ENCODE measurements at regions not wholly inside any gene's neighbourhood (a gene's known extent, or its start where the extent isn't known, plus 50 kb on each side); places are given as distances from the start of the nearest gene placed in this dataset.

DNA sequence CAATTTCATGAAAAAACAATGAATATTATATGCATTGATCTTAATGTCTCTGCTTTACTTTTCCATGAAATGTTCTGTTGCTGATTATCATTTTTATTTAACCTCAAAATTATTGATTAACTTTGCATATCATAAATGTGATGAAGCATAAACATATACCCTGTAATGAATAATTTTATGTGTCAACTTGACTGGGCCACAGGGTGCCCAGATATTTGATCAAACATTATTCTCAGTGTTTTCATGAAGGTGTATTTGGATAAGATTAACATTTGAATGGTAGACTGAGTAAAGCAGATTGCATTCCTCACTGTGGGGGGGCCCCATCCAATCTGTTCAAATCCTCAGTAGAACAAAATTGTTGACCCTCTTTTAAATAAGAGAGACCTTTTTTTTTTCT, 265.2 kb downstream of the CENPW start:
- no peak overlapping the region for H3K4me3 ChIP-seq
- H3K27ac ChIP-seq = no peak overlapping the region
- H3K36me3 ChIP-seq = no peaks in the 10 kb centered on the region
- TF ChIP-seq CTCF (IDR thresholded peaks at IDR 0.05) = no peak
- TF ChIP-seq EP300 (IDR thresholded peaks at IDR 0.05) = no peak
- TF ChIP-seq POLR2A (IDR thresholded peaks at IDR 0.05) = no peak
- H3K4me1 ChIP-seq (ENCODE audit: insufficient read depth) = no peaks in the 10 kb centered on the region
- intact Hi-C loops (cut with DNase I) = no loop called here
- no peaks in the 10 kb centered on the region for H3K27me3 ChIP-seq
- DNase-seq = no peak
- H3K9me3 ChIP-seq = no peaks in the 10 kb centered on the region

DNA sequence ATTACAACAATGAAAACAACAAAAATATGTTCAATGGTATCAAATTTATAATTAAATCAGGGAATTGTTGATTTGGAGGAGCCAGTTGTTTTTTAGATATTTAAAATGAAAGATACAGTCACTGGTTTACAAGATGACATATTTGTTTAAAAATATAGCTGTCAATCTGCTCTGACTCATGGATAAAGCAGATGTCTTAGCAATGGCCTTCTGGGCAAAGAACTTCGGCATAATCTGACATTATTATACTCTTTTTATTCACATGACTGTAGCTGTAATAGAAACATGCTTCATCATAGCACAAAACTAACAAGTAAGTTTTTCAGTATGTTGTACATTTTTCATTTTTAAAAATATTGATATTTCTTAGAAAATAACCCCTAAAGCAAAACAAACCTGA, 267.4 kb downstream of the CENPW start:
- Histone ChIP-seq H3K27ac (no peak overlapping the region), H3K4me3 (no peak overlapping the region), H3K4me1 (ENCODE audit: insufficient read depth) (no peaks in the 10 kb centered on the region), H3K36me3 (no peaks in the 10 kb centered on the region), H3K9me3 (no peaks in the 10 kb centered on the region), H3K27me3 (no peaks in the 10 kb centered on the region)
- no peak for DNase-seq
- intact Hi-C loops (cut with DNase I) = no loop called here
- WGBS, 3 donors = 67 to 85% (median 76%) methylated on average over 1 of the region's 1 CpG
- TF ChIP-seq EP300 (IDR thresholded peaks at IDR 0.05) = no peak
- TF ChIP-seq CTCF (IDR thresholded peaks at IDR 0.05) = no peak
- TF ChIP-seq POLR2A (IDR thresholded peaks at IDR 0.05) = no peak

DNA sequence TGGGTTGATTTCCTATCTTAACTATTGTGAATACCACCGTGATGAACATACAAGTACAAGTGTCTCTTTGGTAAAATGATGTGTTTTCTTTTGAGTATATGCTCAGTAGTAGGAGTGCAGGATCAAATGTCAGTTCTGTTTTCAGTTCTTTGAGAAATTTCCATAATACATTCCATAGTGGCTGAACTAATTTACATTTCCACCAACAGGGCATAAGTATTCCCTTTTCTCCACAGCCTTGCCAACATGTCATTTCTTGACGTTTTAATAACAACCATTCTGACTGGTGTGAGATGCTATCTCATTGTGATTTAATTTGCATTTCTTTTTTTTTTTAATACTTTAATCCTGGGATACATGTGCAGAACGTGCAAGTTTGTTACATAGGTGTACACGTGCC, 268.8 kb downstream of the CENPW start:
- 78 to 82% (median 81%) methylated on average over 4 of the region's 4 CpGs for WGBS, 3 donors
- Histone ChIP-seq H3K27me3 (no peaks in the 10 kb centered on the region), H3K4me1 (ENCODE audit: insufficient read depth) (no peaks in the 10 kb centered on the region), H3K27ac (no peak overlapping the region), H3K4me3 (no peak overlapping the region), H3K9me3 (no peaks in the 10 kb centered on the region), H3K36me3 (no peaks in the 10 kb centered on the region)
- TF ChIP-seq CTCF (IDR thresholded peaks at IDR 0.05) = no peak
- no peak for TF ChIP-seq EP300 (IDR thresholded peaks at IDR 0.05)
- no peak for TF ChIP-seq POLR2A (IDR thresholded peaks at IDR 0.05)
- intact Hi-C loops (cut with DNase I) = no loop called here
- DNase-seq = no peak

DNA sequence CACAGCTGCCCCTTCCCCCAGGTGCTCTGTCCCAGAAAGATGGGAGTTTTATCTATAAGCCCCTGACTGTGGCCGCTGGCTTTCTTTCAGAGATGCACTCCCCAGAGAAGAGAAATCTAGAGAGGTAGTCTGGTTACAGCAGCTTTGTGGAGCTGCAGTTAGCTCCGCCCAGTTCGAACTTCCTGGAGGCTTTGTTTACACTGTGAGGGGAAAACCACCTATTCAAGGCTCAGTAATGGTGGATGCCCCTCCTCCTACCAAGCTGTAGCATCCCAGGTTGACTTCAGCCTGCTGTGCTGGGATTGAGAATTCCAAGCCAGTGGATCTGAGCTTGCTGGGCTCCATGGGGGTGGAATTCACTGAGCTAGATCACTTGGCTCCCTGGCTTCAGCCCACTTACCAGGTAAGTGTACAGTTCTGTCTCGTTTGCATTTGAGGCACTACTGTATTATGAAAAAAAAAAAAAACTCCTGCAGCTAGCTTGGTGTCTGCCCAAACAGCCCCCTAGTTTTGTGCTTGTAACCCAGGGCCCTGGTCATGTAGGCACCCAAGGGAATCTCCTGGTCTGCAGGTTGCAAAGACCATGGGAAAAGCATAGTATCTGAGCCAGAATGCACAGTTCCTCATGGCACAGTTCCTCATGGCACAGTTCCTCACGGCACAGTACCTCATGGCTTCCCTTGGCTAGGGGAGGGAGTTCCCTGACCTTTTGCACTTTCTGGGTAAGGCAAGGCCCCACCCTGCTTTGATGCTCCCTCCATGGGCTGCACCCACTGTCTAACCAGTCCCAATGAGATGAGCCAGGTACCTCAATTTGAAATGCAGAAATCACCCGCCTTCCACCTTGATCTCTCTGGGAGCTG, 275.0 kb downstream of the CENPW start:
- no peaks in the 10 kb centered on the region for H3K27me3 ChIP-seq
- 79 to 87% (median 83%) methylated on average over 6 of the region's 6 CpGs for WGBS, 3 donors
- intact Hi-C loops (cut with DNase I) = no loop called here
- no peak for DNase-seq
- no peak for TF ChIP-seq EP300 (IDR thresholded peaks at IDR 0.05)
- no peak for TF ChIP-seq CTCF (IDR thresholded peaks at IDR 0.05)
- H3K36me3 ChIP-seq = no peaks in the 10 kb centered on the region
- no peak overlapping the region for H3K4me3 ChIP-seq
- H3K27ac ChIP-seq = no peak overlapping the region
- no peaks in the 10 kb centered on the region for H3K9me3 ChIP-seq
- no peaks in the 10 kb centered on the region for H3K4me1 ChIP-seq (ENCODE audit: insufficient read depth)
